ENCODE measurements at regions not wholly inside any gene's neighbourhood (a gene's known extent, or its start where the extent isn't known, plus 50 kb on each side); places are given as distances from the start of the nearest gene placed in this dataset.

DNA sequence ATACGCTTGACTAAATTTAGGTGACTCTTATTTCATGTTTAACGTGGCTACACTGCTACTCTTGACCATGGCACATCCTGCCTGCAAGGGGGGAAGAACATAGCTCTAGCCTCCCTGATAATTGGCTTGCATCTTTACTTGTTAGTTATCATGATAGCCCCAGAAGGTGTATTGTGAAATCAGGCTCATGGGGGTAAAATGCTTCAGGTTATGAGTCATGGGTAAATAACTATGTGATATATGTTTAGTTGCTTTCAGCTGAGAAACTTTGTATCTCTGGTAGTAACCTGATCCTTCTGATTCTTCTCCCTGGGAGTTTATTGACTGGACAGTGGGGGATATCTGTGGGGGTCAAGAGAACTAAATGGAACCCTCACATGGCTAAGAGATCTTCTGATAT, 660.8 kb upstream of the UBE2E2 start:
- ATAC-seq (no peak), DNase-seq (ENCODE audit: low spot score in 2 of 2) (no peak)
- Mint-ChIP-seq H3K27ac (no peak overlapping the region), H3K36me3 (no peaks in the 10 kb centered on the region), H3K9me3 (peaks cover 20% of the 10 kb centered on the region), H3K4me3 (no peak overlapping the region), H3K4me1 (no peaks in the 10 kb centered on the region)

DNA sequence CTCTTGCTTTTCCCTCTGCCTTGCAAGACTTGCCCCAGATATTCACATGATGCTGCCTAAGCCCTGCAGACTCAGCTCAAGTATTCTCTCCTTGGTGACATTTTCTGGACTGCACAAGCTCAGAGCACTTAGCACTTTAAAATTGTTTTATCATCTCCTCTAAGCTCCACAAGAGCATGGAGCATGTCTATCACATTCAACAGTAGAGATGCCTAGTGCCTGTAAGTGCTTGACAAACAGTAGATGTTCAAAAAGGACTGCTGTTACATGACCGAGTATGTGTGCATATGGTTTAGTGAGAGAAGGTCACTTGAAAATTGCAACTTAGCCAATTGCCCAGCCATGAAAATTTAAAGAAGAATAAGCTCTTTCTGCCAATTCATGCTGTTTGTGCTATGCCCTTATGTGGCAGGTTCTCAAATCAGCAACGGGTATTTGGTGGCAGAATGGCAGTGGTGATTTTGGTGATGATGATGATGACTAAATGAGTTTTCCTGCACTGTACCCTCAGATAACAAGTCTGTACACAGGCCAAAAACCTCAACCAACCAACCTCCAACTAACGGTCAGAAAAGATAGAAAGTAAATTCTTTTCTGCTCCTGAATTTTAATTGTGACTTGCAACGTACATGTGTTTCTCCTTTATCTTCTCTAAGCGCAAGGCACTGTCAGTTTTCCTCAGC, 647.2 kb upstream of the UBE2E2 start:
- ATAC-seq (no peak), DNase-seq (ENCODE audit: low spot score in 2 of 2) (no peak)
- Mint-ChIP-seq H3K4me1 (no peaks in the 10 kb centered on the region), H3K36me3 (no peaks in the 10 kb centered on the region), H3K27ac (no peak overlapping the region), H3K4me3 (no peak overlapping the region), H3K9me3 (peaks cover 8% of the 10 kb centered on the region)

DNA sequence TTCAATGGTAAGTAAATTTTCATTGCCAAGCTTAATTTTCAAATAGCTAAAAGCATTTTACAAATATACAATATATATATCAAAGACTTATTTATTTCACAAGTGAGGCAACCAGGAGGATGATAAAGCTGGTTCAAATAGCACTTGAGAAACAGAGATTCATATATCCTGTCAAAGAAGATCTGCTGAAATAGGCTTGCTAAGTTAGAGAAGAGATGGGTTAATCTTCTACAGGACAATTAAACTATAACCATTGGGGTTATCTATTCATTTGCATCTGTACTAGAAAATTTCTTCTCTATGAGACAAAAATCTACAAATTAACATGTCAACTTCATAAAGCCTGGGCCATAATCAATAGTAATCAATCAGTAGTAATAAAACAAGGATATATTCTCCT, 637.7 kb upstream of the UBE2E2 start:
- Mint-ChIP-seq H3K4me3 (no peak overlapping the region), H3K9me3 (peaks cover 6% of the 10 kb centered on the region), H3K4me1 (no peaks in the 10 kb centered on the region), H3K36me3 (no peaks in the 10 kb centered on the region), H3K27ac (no peak overlapping the region)
- ATAC-seq (no peak), DNase-seq (ENCODE audit: low spot score in 2 of 2) (no peak)

DNA sequence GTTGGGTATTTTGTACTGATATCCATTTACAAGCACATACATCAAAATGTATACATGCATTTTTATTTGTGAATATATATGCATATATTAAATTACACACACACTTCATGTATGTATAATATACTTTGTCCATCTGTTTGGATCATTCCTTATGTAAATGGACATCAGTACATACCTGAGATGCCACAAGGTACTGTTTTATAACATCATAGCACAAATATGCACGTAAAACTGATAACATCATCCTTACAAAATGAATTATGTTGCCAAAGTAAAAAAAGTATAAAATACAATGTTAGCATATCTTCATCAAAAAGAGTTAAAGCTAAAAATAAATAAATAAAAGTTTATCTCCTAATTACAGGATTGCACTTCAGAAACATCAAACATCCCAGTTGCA, 634.8 kb upstream of the UBE2E2 start:
- H3K4me3 Mint-ChIP-seq = no peak overlapping the region
- no peak overlapping the region for H3K27ac Mint-ChIP-seq
- no peaks in the 10 kb centered on the region for H3K4me1 Mint-ChIP-seq
- DNase-seq (ENCODE audit: low spot score in 2 of 2) = no peak
- no peak for ATAC-seq
- H3K36me3 Mint-ChIP-seq = no peaks in the 10 kb centered on the region
- peaks cover 11% of the 10 kb centered on the region for H3K9me3 Mint-ChIP-seq

DNA sequence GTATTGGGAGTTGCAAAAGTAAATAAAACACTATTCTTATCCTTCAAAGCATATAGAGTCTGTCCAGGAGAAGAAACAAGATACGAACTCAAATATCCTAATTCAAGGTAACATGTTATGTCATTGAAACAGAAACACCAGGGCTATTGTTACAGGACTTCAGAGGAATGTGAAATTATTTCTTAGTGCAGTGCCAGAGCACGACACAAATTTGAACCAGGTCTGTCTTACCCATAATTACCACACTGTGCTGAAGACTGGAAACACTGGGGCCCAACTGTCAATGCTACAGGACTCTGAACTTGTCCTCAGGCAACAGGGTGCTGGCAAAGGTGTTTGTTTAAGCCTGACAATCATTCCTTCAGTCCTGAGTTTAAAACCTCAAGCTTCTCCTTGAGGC, 633.6 kb upstream of the UBE2E2 start:
- no peak overlapping the region for H3K4me3 Mint-ChIP-seq
- DNase-seq (ENCODE audit: low spot score in 2 of 2) (no peak), ATAC-seq (no peak)
- H3K27ac Mint-ChIP-seq = no peak overlapping the region
- H3K9me3 Mint-ChIP-seq = peaks cover 10% of the 10 kb centered on the region
- H3K36me3 Mint-ChIP-seq = no peaks in the 10 kb centered on the region
- H3K4me1 Mint-ChIP-seq = no peaks in the 10 kb centered on the region

DNA sequence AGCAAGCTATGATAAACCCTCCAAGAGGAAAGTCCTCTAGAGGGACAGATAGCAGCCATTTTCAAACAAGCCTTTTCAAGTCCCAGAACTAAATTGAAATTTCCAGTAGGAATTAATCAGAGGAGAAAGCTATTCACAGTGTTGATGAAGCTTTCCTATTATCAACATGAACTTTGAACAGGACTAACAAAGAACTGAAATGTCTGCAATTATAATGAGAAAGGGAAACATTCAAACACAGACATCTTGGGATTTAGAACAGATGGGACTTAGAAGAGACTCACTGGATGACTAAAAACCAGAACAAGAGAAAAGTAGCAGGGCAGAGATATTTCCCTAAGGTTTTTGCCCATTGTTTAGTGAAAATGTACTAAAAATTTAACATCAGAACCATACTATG, 622.1 kb upstream of the UBE2E2 start:
- Mint-ChIP-seq H3K4me1 (no peaks in the 10 kb centered on the region), H3K27ac (no peak overlapping the region), H3K4me3 (no peak overlapping the region), H3K9me3 (peaks cover 16% of the 10 kb centered on the region), H3K36me3 (no peaks in the 10 kb centered on the region)
- DNase-seq (ENCODE audit: low spot score in 2 of 2) (no peak), ATAC-seq (no peak)

DNA sequence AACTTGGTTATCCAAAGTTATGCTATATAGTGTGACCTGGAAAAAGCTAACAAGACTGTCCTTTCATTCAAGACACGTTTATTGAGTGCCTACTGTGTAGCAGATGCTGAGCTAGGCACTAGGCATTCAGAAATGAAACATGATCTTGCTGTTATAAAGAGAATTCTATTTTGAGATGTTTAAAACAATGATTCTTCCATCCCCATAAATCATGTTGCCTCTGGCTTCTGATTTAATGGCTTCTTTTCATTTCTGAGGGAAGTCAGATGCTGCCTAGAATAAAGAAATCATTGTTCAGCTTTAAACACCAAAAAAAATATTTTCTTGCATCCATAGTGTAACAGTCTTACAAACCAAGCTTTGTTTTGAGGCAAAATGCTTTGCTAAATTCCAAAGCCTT, 620.9 kb upstream of the UBE2E2 start:
- ATAC-seq (no peak), DNase-seq (ENCODE audit: low spot score in 2 of 2) (no peak)
- H3K4me1 Mint-ChIP-seq = no peaks in the 10 kb centered on the region
- peaks cover 10% of the 10 kb centered on the region for H3K9me3 Mint-ChIP-seq
- H3K27ac Mint-ChIP-seq = no peak overlapping the region
- H3K36me3 Mint-ChIP-seq = no peaks in the 10 kb centered on the region
- no peak overlapping the region for H3K4me3 Mint-ChIP-seq

DNA sequence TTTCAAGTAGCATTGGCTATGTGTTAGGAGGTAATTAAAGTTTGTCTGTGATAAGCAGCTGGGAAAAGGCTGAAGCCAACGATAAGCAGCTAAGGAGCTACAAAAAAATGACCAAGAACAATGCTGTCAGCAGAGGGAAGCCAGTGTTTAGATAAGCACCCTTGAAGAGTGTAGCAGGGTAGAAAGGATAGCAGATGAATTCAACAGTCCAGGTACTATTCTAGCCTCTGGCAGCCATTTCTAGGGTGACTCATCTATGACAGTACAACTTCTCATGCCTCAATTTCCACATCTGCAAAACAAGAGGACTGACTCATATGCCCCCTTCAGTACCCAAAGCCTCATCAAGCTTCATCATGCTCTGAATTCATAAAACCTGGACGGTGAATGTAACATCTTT, 617.6 kb upstream of the UBE2E2 start:
- Mint-ChIP-seq H3K36me3 (no peaks in the 10 kb centered on the region), H3K4me1 (no peaks in the 10 kb centered on the region), H3K27ac (no peak overlapping the region), H3K4me3 (no peak overlapping the region), H3K9me3 (peaks cover 5% of the 10 kb centered on the region)
- ATAC-seq = no peak
- no peak for DNase-seq (ENCODE audit: low spot score in 2 of 2)

DNA sequence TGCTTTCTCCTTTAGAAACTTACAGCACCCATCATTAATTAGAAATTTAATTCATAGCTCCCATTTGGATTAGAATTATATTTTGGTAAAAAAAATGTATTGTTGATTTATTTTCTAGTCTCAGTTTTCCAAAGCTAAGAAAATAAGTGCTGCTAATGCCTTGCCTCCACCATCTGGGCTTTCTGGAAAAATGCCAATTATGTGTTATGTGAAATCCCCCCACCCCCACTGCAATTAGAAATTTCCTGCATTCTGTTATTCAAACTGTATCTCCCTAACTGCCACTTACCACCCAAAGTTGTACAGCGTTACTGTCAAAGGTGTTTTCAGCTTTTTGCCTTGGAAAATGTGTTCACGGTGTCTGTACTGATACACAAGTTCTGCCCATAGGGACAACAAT, 617.2 kb upstream of the UBE2E2 start:
- DNase-seq (ENCODE audit: low spot score in 2 of 2) (no peak), ATAC-seq (no peak)
- no peaks in the 10 kb centered on the region for H3K36me3 Mint-ChIP-seq
- H3K4me1 Mint-ChIP-seq = no peaks in the 10 kb centered on the region
- no peak overlapping the region for H3K27ac Mint-ChIP-seq
- H3K9me3 Mint-ChIP-seq = peaks cover 5% of the 10 kb centered on the region
- no peak overlapping the region for H3K4me3 Mint-ChIP-seq

DNA sequence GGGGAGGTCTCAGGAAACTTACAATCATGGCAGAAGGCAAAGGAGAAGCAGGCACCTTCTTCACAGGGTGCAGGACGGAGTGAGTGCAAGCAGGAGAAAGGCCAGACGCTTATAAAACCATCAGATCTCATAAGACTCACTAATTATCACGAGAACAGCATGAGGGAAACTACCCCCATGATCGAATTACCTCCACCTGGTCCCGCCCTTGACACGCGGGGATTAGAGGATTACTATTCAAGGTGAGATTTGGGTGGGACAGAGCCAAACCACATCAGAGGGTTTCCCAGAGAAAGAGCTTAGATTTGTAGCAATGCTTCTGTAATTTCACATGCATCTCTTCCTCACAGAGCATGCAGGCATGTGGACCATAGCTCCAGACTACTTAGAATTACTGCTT, 615.7 kb upstream of the UBE2E2 start:
- Mint-ChIP-seq H3K9me3 (peaks cover 9% of the 10 kb centered on the region), H3K4me1 (no peaks in the 10 kb centered on the region), H3K27ac (no peak overlapping the region), H3K36me3 (no peaks in the 10 kb centered on the region), H3K4me3 (no peak overlapping the region)
- no peak for ATAC-seq
- DNase-seq (ENCODE audit: low spot score in 2 of 2) = no peak

DNA sequence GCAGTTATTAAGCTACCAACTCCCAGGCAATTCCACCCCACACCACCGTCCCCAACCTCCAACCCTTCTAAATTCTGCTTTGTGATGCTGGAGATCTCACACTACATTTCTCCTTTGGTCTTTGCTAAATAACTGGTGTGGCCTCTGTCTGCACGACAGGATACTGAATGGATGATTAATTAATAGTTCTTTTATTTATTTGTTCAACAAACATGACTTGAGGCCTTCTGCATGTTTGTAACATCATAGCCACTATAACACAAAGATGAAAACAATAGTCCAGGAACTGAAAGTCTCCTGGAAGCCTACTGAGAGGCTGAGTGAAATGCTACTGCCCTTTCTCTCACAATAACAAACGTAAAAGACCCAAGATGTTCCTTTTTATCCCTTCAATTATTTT, 609.5 kb upstream of the UBE2E2 start:
- Mint-ChIP-seq H3K9me3 (peaks cover 25% of the 10 kb centered on the region), H3K4me3 (no peak overlapping the region), H3K36me3 (no peaks in the 10 kb centered on the region), H3K27ac (no peak overlapping the region), H3K4me1 (no peaks in the 10 kb centered on the region)
- ATAC-seq (no peak), DNase-seq (ENCODE audit: low spot score in 2 of 2) (no peak)

DNA sequence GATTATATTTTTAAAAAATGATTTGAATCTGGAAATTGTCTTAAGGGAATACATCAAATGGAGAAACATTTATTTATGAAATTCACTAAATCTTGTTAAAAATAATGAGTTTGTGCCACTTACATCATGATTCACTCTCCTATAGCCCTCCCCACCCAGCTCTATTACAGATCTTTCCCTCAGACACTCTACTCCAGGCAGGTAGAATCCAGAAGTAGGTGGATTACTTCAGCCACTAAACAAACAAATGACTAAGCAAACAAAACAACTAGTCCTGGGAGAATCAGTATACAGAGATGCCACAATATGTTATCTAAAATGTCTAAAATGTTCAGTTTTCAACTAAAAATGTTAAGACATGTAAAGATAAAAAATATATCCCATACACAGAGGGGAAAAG, 608.1 kb upstream of the UBE2E2 start:
- no peaks in the 10 kb centered on the region for H3K4me1 Mint-ChIP-seq
- no peak for DNase-seq (ENCODE audit: low spot score in 2 of 2)
- no peak overlapping the region for H3K27ac Mint-ChIP-seq
- H3K36me3 Mint-ChIP-seq = no peaks in the 10 kb centered on the region
- H3K4me3 Mint-ChIP-seq = no peak overlapping the region
- ATAC-seq = no peak
- peaks cover 25% of the 10 kb centered on the region for H3K9me3 Mint-ChIP-seq

DNA sequence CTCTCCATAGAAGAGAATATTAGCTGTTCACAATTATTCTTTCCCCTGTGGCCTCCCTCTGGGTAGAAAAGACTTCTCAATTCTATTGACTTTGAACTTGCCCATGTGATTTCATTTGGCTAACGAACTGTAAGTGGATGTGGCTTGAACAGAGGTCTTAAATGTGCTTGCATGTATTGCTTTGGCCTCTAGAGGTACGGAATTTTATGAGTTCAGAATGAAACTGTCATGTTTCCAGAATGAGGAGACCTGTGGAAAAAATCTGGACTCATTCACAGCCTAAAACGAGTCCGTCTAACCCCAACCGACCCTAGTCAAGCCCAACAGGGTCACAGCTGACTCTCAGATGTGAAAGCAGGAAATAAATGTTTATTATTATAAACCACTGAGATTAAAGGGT, 596.7 kb upstream of the UBE2E2 start:
- H3K27ac Mint-ChIP-seq = no peak overlapping the region
- H3K4me1 Mint-ChIP-seq = no peaks in the 10 kb centered on the region
- peaks cover 11% of the 10 kb centered on the region for H3K9me3 Mint-ChIP-seq

DNA sequence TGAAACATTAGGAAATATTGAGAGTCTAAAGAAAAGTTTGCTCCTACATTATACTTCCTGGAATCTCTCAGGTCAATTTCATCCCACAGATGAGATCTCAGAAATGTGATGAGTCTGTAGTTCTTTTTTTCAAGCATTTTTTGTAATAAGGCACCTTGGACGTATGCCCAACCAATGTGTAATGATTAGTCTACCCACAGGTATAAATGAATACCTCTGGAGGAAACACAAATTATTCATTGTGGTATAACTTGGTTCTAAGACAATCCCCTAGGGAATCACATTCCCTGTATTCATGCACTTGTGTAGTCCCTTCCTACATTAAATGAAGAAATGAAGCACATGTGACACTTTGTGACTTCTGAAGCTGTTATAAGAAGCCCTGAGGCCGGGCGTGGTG, 596.2 kb upstream of the UBE2E2 start:
- H3K4me3 Mint-ChIP-seq = no peak overlapping the region
- H3K27ac Mint-ChIP-seq = no peak overlapping the region
- H3K9me3 Mint-ChIP-seq = peaks cover 11% of the 10 kb centered on the region
- H3K36me3 Mint-ChIP-seq = no peaks in the 10 kb centered on the region
- H3K4me1 Mint-ChIP-seq = no peaks in the 10 kb centered on the region
- DNase-seq (ENCODE audit: low spot score in 2 of 2) = no peak
- ATAC-seq = no peak

More for the DNA sequence above, 596.7 kb upstream of the UBE2E2 start:
- Mint-ChIP-seq H3K36me3 (no peaks in the 10 kb centered on the region), H3K4me3 (no peak overlapping the region)
- no peak for ATAC-seq
- DNase-seq (ENCODE audit: low spot score in 2 of 2) = no peak

DNA sequence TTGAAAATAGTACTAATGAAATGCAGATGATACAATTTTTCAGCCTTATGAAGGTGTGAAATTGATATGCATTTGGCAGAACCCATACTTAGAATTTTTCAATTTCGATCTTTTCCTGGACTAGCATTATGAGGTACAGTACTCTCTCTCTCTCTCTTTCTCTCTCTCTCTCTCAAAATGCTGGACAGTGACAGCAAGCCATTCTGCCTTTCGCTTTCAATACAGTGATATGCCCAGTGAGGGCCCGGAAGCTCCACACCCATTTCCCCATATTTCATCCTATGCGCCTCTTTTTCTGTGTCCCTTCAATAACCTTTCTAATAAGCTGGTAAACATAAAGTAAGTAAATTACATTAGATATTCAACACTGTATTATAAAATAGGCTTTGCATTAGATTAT, 595.0 kb upstream of the UBE2E2 start:
- no peak for DNase-seq (ENCODE audit: low spot score in 2 of 2)
- Mint-ChIP-seq H3K36me3 (no peaks in the 10 kb centered on the region), H3K4me1 (no peaks in the 10 kb centered on the region), H3K4me3 (no peak overlapping the region), H3K27ac (no peak overlapping the region), H3K9me3 (peaks cover 11% of the 10 kb centered on the region)
- no peak for ATAC-seq

DNA sequence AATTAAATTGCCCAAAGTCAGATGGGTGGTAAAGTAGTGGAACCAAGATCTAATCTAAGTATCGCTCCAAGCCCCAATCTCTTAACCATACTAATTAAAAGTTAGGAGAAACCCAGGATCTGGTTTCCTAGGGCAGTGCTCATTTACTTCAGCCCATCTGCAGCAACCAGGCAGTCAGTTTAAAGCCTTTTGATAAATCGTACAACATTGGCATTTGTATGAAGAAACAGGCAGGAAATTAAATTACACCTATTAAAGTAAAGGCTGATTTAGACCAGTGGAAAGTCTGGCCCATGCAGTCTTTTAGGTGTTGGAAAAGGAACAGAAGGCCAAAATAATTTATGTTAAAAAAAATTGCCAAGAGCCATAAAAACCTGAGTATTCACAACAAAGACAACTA, 594.4 kb upstream of the UBE2E2 start:
- Mint-ChIP-seq H3K4me1 (no peaks in the 10 kb centered on the region), H3K4me3 (no peak overlapping the region), H3K9me3 (peaks cover 11% of the 10 kb centered on the region), H3K27ac (no peak overlapping the region), H3K36me3 (no peaks in the 10 kb centered on the region)
- DNase-seq (ENCODE audit: low spot score in 2 of 2) (no peak), ATAC-seq (no peak)

DNA sequence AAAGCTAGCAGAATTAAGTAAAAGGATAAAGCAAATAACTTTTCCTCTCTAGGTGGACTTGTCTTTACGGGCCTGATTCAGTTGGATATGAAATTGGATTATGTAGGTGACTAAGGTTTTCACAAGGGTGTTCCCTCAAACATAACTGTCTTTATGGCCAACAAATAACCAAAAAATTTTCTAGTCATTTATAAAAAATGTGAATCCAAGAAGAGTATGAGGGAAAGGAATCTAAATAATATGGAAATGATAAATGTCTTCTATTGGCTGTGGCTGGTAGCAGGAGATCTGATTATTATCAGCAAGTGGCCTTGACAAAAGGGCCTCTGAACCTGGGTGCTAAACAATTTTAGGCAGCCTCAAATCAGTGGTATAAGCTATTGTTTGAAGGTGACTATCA, 594.0 kb upstream of the UBE2E2 start:
- ATAC-seq (no peak), DNase-seq (ENCODE audit: low spot score in 2 of 2) (no peak)
- Mint-ChIP-seq H3K9me3 (peaks cover 12% of the 10 kb centered on the region), H3K36me3 (no peaks in the 10 kb centered on the region), H3K4me1 (no peaks in the 10 kb centered on the region), H3K27ac (no peak overlapping the region), H3K4me3 (no peak overlapping the region)
